Mammary epithelial cell (primary cell): ENCODE measurements at regions not wholly inside any gene's neighbourhood (a gene's known extent, or its start where the extent isn't known, plus 50 kb on each side); places are given as distances from the start of the nearest gene placed in this dataset.
"Not testable (repeated sequence)": the region's sequence is repeated elsewhere in the genome, so short reads cannot be mapped to it uniquely, and the experiment has no call there.

Source experiments
- CTCF ChIP-seq, 2 donors: IDR thresholded peaks in 1 of 2; conservative IDR thresholded peaks in 1 of 2; 2 replicates each; pipeline ENCODE4 v1.5.1; 2011 to 2012; ENCODE audit warnings: inconsistent platforms in 2 of 2, low read length in 2 of 2, mild to moderate bottlenecking in 2 of 2, control low read depth in 1 of 2, low read depth in 1 of 2; ENCODE audit not compliant: insufficient read depth in 1 of 2; ENCODE audit errors: extremely low read depth in 1 of 2
- EZH2 ChIP-seq: IDR thresholded peaks from 2 replicates; pipeline ENCODE4 v1.6.1; 2012; ENCODE audit warnings: low read length, inconsistent platforms, borderline replicate concordance

- TF ChIP-seq CTCF (conservative IDR thresholded peaks at IDR 0.05 in 1 of 2, IDR thresholded peaks at IDR 0.05 in 1 of 2; ENCODE audit: extremely low read depth in 1 of 2, insufficient read depth in 1 of 2, low read depth in 1 of 2, low read length in 2 of 2); EZH2: not testable (repeated sequence)
Observed at GRCh38 chr20:29073640-29074039, 2183.8 kb upstream of the DEFB115 start.
